WTC11 (cell line): ENCODE measurements at regions not wholly inside any gene's neighbourhood (a gene's known extent, or its start where the extent isn't known, plus 50 kb on each side); places are given as distances from the start of the nearest gene placed in this dataset.

ENCODE experiments used
- ATAC-seq: fragments of 200-7000 bp; cut with Tn5 transposase; 2 replicates; pipeline ENCODE4 v1.10.0; 2021; ENCODE audit warnings: mild to moderate bottlenecking, moderate library complexity
- CTCF ChIA-PET: fragments of 300-600 bp; sonication (Branson Sonifier 250); formaldehyde crosslinking; loops from one replicate; lab custom pipeline; 2021; ENCODE audit warnings: antibody characterized with exemption; lab: Charles Lee
- POLR2A ChIA-PET: fragments of 350-600 bp; sonication (Branson Sonifier 250); formaldehyde crosslinking; loops from one replicate; lab custom pipeline; 2021; ENCODE audit warnings: antibody characterized with exemption; lab: Charles Lee
- DNase-seq: peaks from one replicate; pipeline ENCODE4 v3.0.0; 2021; ENCODE audit warnings: low spot score
- H3K27ac Mint-ChIP-seq: 2 replicates; pipeline ENCODE4 v1.8.0; 2021; ENCODE audit warnings: mixed read lengths
- H3K27me3 Mint-ChIP-seq: 2 replicates; pipeline ENCODE4 v1.8.0; 2021; ENCODE audit warnings: low read depth, mild to moderate bottlenecking, moderate library complexity, mixed read lengths
- H3K36me3 Mint-ChIP-seq: 2 replicates; pipeline ENCODE4 v1.8.0; 2021; ENCODE audit warnings: mixed read lengths
- H3K4me1 Mint-ChIP-seq: 2 replicates; pipeline ENCODE4 v1.8.0; 2022; ENCODE audit warnings: mixed read lengths
- H3K4me3 Mint-ChIP-seq: 2 replicates; pipeline ENCODE4 v1.8.0; 2021; ENCODE audit warnings: mild to moderate bottlenecking, moderate library complexity, mixed read lengths
- H3K9me3 Mint-ChIP-seq: 2 replicates; pipeline ENCODE4 v1.8.0; 2021; ENCODE audit warnings: mixed read lengths
- AR ChIP-seq: fragments of 250-450 bp; sonication (Bioruptor Pico); IDR thresholded peaks from 2 replicates; pipeline ENCODE4 v1.9.0; 2021; ENCODE audit warnings: mild to moderate bottlenecking
- ATF3 ChIP-seq: sonication (generic); formaldehyde crosslinking; conservative IDR thresholded peaks from 2 replicates; pipeline ENCODE4 v1.8.1; 2022; ENCODE audit warnings: mild to moderate bottlenecking, missing genetic modification reagents
- CBFB ChIP-seq: sonication (generic); formaldehyde crosslinking; IDR thresholded peaks from 2 replicates; pipeline ENCODE4 v1.8.1; 2022; ENCODE audit warnings: mild to moderate bottlenecking, low read depth, missing genetic modification reagents
- CREM ChIP-seq: sonication (generic); formaldehyde crosslinking; IDR thresholded peaks from 2 replicates; pipeline ENCODE4 v1.8.1; 2022; ENCODE audit warnings: mild to moderate bottlenecking, missing genetic modification reagents, moderate library complexity
- E2F1 ChIP-seq: sonication (generic); formaldehyde crosslinking; IDR thresholded peaks from 2 replicates; pipeline ENCODE4 v1.8.0; 2022; ENCODE audit warnings: mild to moderate bottlenecking, missing genetic modification reagents
- E2F5 ChIP-seq: sonication (generic); formaldehyde crosslinking; IDR thresholded peaks from 2 replicates; pipeline ENCODE4 v1.8.1; 2022; ENCODE audit warnings: mild to moderate bottlenecking, moderate library complexity, missing genetic modification reagents
- FOXJ3 ChIP-seq: sonication (generic); formaldehyde crosslinking; IDR thresholded peaks from 2 replicates; pipeline ENCODE4 v1.9.0; 2021; ENCODE audit warnings: missing genetic modification reagents, mild to moderate bottlenecking, borderline replicate concordance
- HMGA2 ChIP-seq: fragments of 250-450 bp; sonication (Bioruptor Pico); IDR thresholded peaks from 2 replicates; pipeline ENCODE4 v1.4.0; 2021; ENCODE audit warnings: mild to moderate bottlenecking, moderate library complexity
- NR3C1 ChIP-seq: sonication (generic); formaldehyde crosslinking; conservative IDR thresholded peaks from 2 replicates; pipeline ENCODE4 v1.8.1; 2023; ENCODE audit warnings: low read depth, mild to moderate bottlenecking, missing genetic modification reagents
- RORB ChIP-seq: fragments of 250-450 bp; sonication (Bioruptor Pico); IDR thresholded peaks from 2 replicates; pipeline ENCODE4 v1.9.0; 2021; ENCODE audit warnings: mild to moderate bottlenecking
- STAT6 ChIP-seq: sonication (generic); formaldehyde crosslinking; conservative IDR thresholded peaks from 2 replicates; pipeline ENCODE4 v1.8.1; 2023; ENCODE audit warnings: mild to moderate bottlenecking, low read depth, missing genetic modification reagents, moderate library complexity
- TCF7 ChIP-seq: sonication (generic); formaldehyde crosslinking; IDR thresholded peaks from 2 replicates; pipeline ENCODE4 v1.8.0; 2022; ENCODE audit warnings: mild to moderate bottlenecking, low read depth, missing genetic modification reagents, moderate library complexity
- ZNF121 ChIP-seq: sonication (generic); formaldehyde crosslinking; IDR thresholded peaks from 2 replicates; pipeline ENCODE4 v1.8.0; 2023; ENCODE audit warnings: missing genetic modification reagents
- ZNF138 ChIP-seq: sonication (generic); formaldehyde crosslinking; conservative IDR thresholded peaks from 2 replicates; pipeline ENCODE4 v1.8.1; 2022; ENCODE audit warnings: mild to moderate bottlenecking, moderate library complexity, missing genetic modification reagents
- ZNF281 ChIP-seq: sonication (generic); formaldehyde crosslinking; IDR thresholded peaks from 2 replicates; pipeline ENCODE4 v1.8.0; 2023; ENCODE audit warnings: mild to moderate bottlenecking, missing genetic modification reagents

GRCh38 chr14:36047912-36048311 is 128.6 kb downstream of the PTCSC3 start:
- ATAC-seq = no peak

More at GRCh38 chr14:36047912-36048311, 128.6 kb downstream of the PTCSC3 start:
- Mint-ChIP-seq H3K4me3 (no peak overlapping the region), H3K4me1 (peaks cover 20% of the 10 kb centered on the region), H3K36me3 (no peaks in the 10 kb centered on the region), H3K9me3 (no peaks in the 10 kb centered on the region), H3K27me3 (no peaks in the 10 kb centered on the region), H3K27ac (no peak overlapping the region)
- ChIA-PET POLR2A (interaction anchor here (0.6 to 0.8 kb wide), 2 partner anchors 13 to 391 kb away, joined by 3 to 5 read pairs; no protein-coding TSS in a partner anchor), CTCF (interaction anchor here (0.6 to 2.1 kb wide), 7 partner anchors 9 to 1510 kb away, joined by 3 to 16 read pairs (median 4); no protein-coding TSS in a partner anchor)
- TF ChIP-seq ATF3 (CRISPR knock-in tag) = no peak
- TF ChIP-seq E2F5 = no peak
- no peak for TF ChIP-seq TCF7
- no peak for TF ChIP-seq CREM
- TF ChIP-seq NR3C1 (CRISPR knock-in tag) = no peak
- no peak for TF ChIP-seq ZNF138
- no peak for TF ChIP-seq ZNF281 (CRISPR knock-in tag)
- TF ChIP-seq E2F1 (CRISPR knock-in tag) = no peak
- no peak for TF ChIP-seq ZNF121
- no peak for TF ChIP-seq STAT6 (CRISPR knock-in tag)
- TF ChIP-seq HMGA2 (CRISPR knock-in tag) = no peak
- TF ChIP-seq FOXJ3 = no peak
- no peak for TF ChIP-seq CBFB
- no peak for TF ChIP-seq RORB
- no peak for TF ChIP-seq AR (CRISPR knock-in tag)
- DNase-seq = no peak
